T-cell (primary cell): ENCODE measurements at regions not wholly inside any gene's neighbourhood (a gene's known extent, or its start where the extent isn't known, plus 50 kb on each side); places are given as distances from the start of the nearest gene placed in this dataset.
"Not testable (repeated sequence)": the region's sequence is repeated elsewhere in the genome, so short reads cannot be mapped to it uniquely, and the experiment has no call there.

Experiments
- ATAC-seq, 4 experiments: fragments of 200-7000 bp in 3 of 4; fragments of 150-1000 bp in 1 of 4; cut with Tn5 transposase; replicated peaks in 1 of 4; 1 replicate in 3 of 4; 2 replicates in 1 of 4; pipeline ENCODE4 v1.10.0; 2021; ENCODE audit warnings: moderate library complexity in 3 of 4, mild to moderate bottlenecking in 2 of 4, moderate number of reproducible peaks in 1 of 4
- CTCF ChIA-PET, 2 donors: fragments of 300-600 bp; sonication (Branson Sonifier 250); formaldehyde crosslinking; loops; one replicate each; lab custom pipeline; 2022; ENCODE audit warnings: antibody characterized with exemption in 2 of 2; lab: Charles Lee
- POLR2A ChIA-PET, 2 donors: fragments of 300-600 bp; sonication (Branson Sonifier 250); formaldehyde crosslinking; loops; one replicate each; lab custom pipeline; 2022; ENCODE audit warnings: antibody characterized with exemption in 2 of 2; lab: Charles Lee
- DNase-seq, 35 experiments: peaks; one replicate each; pipeline versions ENCODE4 v3.0.0 to v3.0.0-alpha.2; 2013 to 2023
- H3K27ac ChIP-seq: one replicate; pipeline ENCODE4 v1.5.1; 2013; ENCODE audit warnings: low read length
- H3K27me3 ChIP-seq, 2 experiments: replicated peaks in 1 of 2; 1 replicate in 1 of 2; 2 replicates in 1 of 2; pipeline versions ENCODE4 v1.6.1 to v1.7.0; 2013; ENCODE audit warnings: low read length in 1 of 2, mixed read lengths in 1 of 2; ENCODE audit not compliant: control insufficient read depth in 2 of 2, insufficient read depth in 2 of 2; ENCODE audit errors: extremely low read depth in 1 of 2
- H3K36me3 ChIP-seq, 2 donors: 1 replicate in 1 of 2; 2 replicates in 1 of 2; pipeline versions ENCODE4 v1.6.1 to v1.7.0; 2013; ENCODE audit warnings: low read length in 1 of 2; ENCODE audit not compliant: control insufficient read depth in 2 of 2, insufficient read depth in 1 of 2; ENCODE audit errors: extremely low read depth in 1 of 2
- H3K4me1 ChIP-seq, 2 experiments: 1 replicate in 1 of 2; 2 replicates in 1 of 2; pipeline versions ENCODE4 v1.6.1 to v1.7.0; 2013; ENCODE audit warnings: low read length in 2 of 2, mixed read lengths in 1 of 2; ENCODE audit not compliant: insufficient read depth in 2 of 2, control insufficient read depth in 1 of 2; ENCODE audit errors: extremely low read depth in 1 of 2
- H3K4me3 ChIP-seq, 2 donors: 1 replicate in 1 of 2; 2 replicates in 1 of 2; pipeline versions ENCODE4 v1.5.1 to v1.7.0; 2013; ENCODE audit warnings: mild to moderate bottlenecking in 2 of 2, low read length in 1 of 2, moderate library complexity in 1 of 2; ENCODE audit not compliant: control insufficient read depth in 1 of 2; ENCODE audit errors: extremely low read depth in 1 of 2
- H3K9me3 ChIP-seq: 2 replicates; pipeline ENCODE4 v1.7.0; 2013
- H3K27ac Mint-ChIP-seq, 2 donors: one replicate each; pipeline ENCODE4 v1.8.0; 2020 to 2021; ENCODE audit warnings: mild to moderate bottlenecking in 2 of 2, mixed read lengths in 2 of 2
- H3K27me3 Mint-ChIP-seq, 2 donors: one replicate each; pipeline ENCODE4 v1.8.0; 2021 to 2022; ENCODE audit warnings: mixed read lengths in 2 of 2
- H3K36me3 Mint-ChIP-seq: one replicate; pipeline ENCODE4 v1.8.0; 2021; ENCODE audit warnings: mixed read lengths
- H3K4me1 Mint-ChIP-seq, 3 donors: one replicate each; pipeline ENCODE4 v1.8.0; 2020 to 2022; ENCODE audit warnings: mixed read lengths in 3 of 3, mild to moderate bottlenecking in 1 of 3
- H3K4me3 Mint-ChIP-seq, 3 donors: one replicate each; pipeline ENCODE4 v1.8.0; 2020 to 2022; ENCODE audit warnings: mild to moderate bottlenecking in 3 of 3, mixed read lengths in 3 of 3, moderate library complexity in 3 of 3
- H3K9me3 Mint-ChIP-seq, 3 donors: one replicate each; pipeline ENCODE4 v1.8.0; 2020 to 2022; ENCODE audit warnings: mixed read lengths in 3 of 3
- WGBS: methylation state at CpG from one replicate; pipeline ENCODE4 v1.1.5; 2013; ENCODE audit warnings: missing lambda C conversion rate; ENCODE audit not compliant: insufficient coverage; 5-methylcytosine and 5-hydroxymethylcytosine counted together

GRCh38 chr2:87603418-87604278 is 144.2 kb upstream of the PLGLB2 start:
- H3K27ac ChIP-seq, H3K4me3 ChIP-seq, CTCF ChIA-PET, H3K4me1 Mint-ChIP-seq, H3K4me3 Mint-ChIP-seq, H3K27me3 ChIP-seq, H3K27ac Mint-ChIP-seq, POLR2A ChIA-PET, DNase-seq, H3K4me1 ChIP-seq, H3K36me3 ChIP-seq, H3K27me3 Mint-ChIP-seq, ATAC-seq, H3K9me3 ChIP-seq, H3K9me3 Mint-ChIP-seq, H3K36me3 Mint-ChIP-seq: not testable (repeated sequence)
- WGBS, result no CpG with 5 or more reads among the region's 10 CpGs

- H3K27ac Mint-ChIP-seq, H3K4me3 Mint-ChIP-seq, H3K9me3 Mint-ChIP-seq, H3K36me3 ChIP-seq, POLR2A ChIA-PET, H3K4me3 ChIP-seq, H3K27me3 Mint-ChIP-seq, H3K4me1 Mint-ChIP-seq, CTCF ChIA-PET, H3K27me3 ChIP-seq, H3K27ac ChIP-seq, H3K36me3 Mint-ChIP-seq, H3K4me1 ChIP-seq, H3K9me3 ChIP-seq, DNase-seq: not testable (repeated sequence)
- WGBS, result no CpG with 5 or more reads among the region's 6 CpGs
- peak in 1 of 4 experiments; percentile 30 for ATAC-seq
These were observed 143.5 kb upstream of the PLGLB2 start for GRCh38 chr2:87604279-87604818.

GRCh38 chr2:87604980-87605379 is 142.9 kb upstream of the PLGLB2 start:
- H3K36me3 ChIP-seq, H3K4me1 ChIP-seq, ATAC-seq, H3K9me3 Mint-ChIP-seq, H3K27me3 Mint-ChIP-seq, CTCF ChIA-PET, H3K4me3 Mint-ChIP-seq, H3K4me1 Mint-ChIP-seq, H3K36me3 Mint-ChIP-seq, H3K27ac ChIP-seq, H3K9me3 ChIP-seq, DNase-seq, H3K27me3 ChIP-seq, H3K27ac Mint-ChIP-seq, H3K4me3 ChIP-seq, POLR2A ChIA-PET: not testable (repeated sequence)
- WGBS, result no CpG with 5 or more reads among the region's 2 CpGs

GRCh38 chr2:87608377-87609166 is 139.3 kb upstream of the PLGLB2 start:
- CTCF ChIA-PET, H3K4me1 Mint-ChIP-seq, POLR2A ChIA-PET, H3K27me3 Mint-ChIP-seq, H3K36me3 Mint-ChIP-seq, H3K27me3 ChIP-seq, H3K9me3 Mint-ChIP-seq, H3K4me3 Mint-ChIP-seq, DNase-seq, H3K4me1 ChIP-seq, H3K36me3 ChIP-seq, H3K9me3 ChIP-seq, H3K27ac ChIP-seq, H3K4me3 ChIP-seq: not testable (repeated sequence)
- peak overlapping the region in 1 of 2 donors; percentile 55 for H3K27ac Mint-ChIP-seq
- no CpG with 5 or more reads among the region's 3 CpGs for WGBS
- ATAC-seq, result peak in 2 of 4 experiments; percentile 24 to 55

GRCh38 chr2:87610974-87611373 is 136.9 kb upstream of the PLGLB2 start:
- DNase-seq, H3K27me3 ChIP-seq, H3K9me3 ChIP-seq, H3K4me1 ChIP-seq, H3K27ac Mint-ChIP-seq, H3K27me3 Mint-ChIP-seq, CTCF ChIA-PET, ATAC-seq, H3K4me3 ChIP-seq, H3K4me1 Mint-ChIP-seq, H3K36me3 ChIP-seq, POLR2A ChIA-PET, H3K4me3 Mint-ChIP-seq, H3K36me3 Mint-ChIP-seq, H3K27ac ChIP-seq, H3K9me3 Mint-ChIP-seq: not testable (repeated sequence)
- WGBS, result no CpG with 5 or more reads among the region's 1 CpG

GRCh38 chr2:87611416-87611815 is 136.5 kb upstream of the PLGLB2 start:
- H3K9me3 ChIP-seq, H3K4me1 ChIP-seq, DNase-seq, H3K27ac Mint-ChIP-seq, H3K27me3 Mint-ChIP-seq, ATAC-seq, H3K27me3 ChIP-seq, H3K4me3 Mint-ChIP-seq, CTCF ChIA-PET, POLR2A ChIA-PET, H3K36me3 ChIP-seq, H3K9me3 Mint-ChIP-seq, H3K27ac ChIP-seq, H3K36me3 Mint-ChIP-seq, H3K4me3 ChIP-seq, H3K4me1 Mint-ChIP-seq: not testable (repeated sequence)
- no CpG with 5 or more reads among the region's 4 CpGs for WGBS
